ELF-1 (cell line): ENCODE measurements at regions not wholly inside any gene's neighbourhood (a gene's known extent, or its start where the extent isn't known, plus 50 kb on each side); places are given as distances from the start of the nearest gene placed in this dataset.
"Not testable (repeated sequence)": the region's sequence is repeated elsewhere in the genome, so short reads cannot be mapped to it uniquely, and the experiment has no call there.

Experiments
- DNase-seq: peaks from one replicate; pipeline ENCODE4 v3.0.0-alpha.2; 2016; ENCODE audit warnings: low read depth, low spot score

GRCh38 chr22:49659924-49660315 is 167.8 kb downstream of the BRD1 start:
- DNase-seq = no peak

GRCh38 chr22:49659281-49659923 is 168.3 kb downstream of the BRD1 start:
- no peak for DNase-seq

GRCh38 chr22:49658902-49659280 is 168.8 kb downstream of the BRD1 start:
- peak; percentile 32 for DNase-seq

- DNase-seq = no peak
These were observed 169.6 kb downstream of the BRD1 start for GRCh38 chr22:49657974-49658590.

GRCh38 chr22:49657275-49657973 is 170.2 kb downstream of the BRD1 start:
- peak; percentile 37 for DNase-seq

- DNase-seq = not testable (repeated sequence)
These were observed 170.8 kb downstream of the BRD1 start for GRCh38 chr22:49656883-49657274.

- no peak for DNase-seq
These were observed 171.3 kb downstream of the BRD1 start for GRCh38 chr22:49656291-49656851.

- DNase-seq = no peak
These were observed 172.4 kb downstream of the BRD1 start for GRCh38 chr22:49655168-49655812.

GRCh38 chr22:49650336-49651241 is 177.1 kb downstream of the BRD1 start:
- no peak for DNase-seq

- no peak for DNase-seq
These were observed 178.3 kb downstream of the BRD1 start for GRCh38 chr22:49649166-49650068.

- no peak for DNase-seq
These were observed 179.6 kb downstream of the BRD1 start for GRCh38 chr22:49648053-49648452.

GRCh38 chr22:49647627-49648026 is 180.0 kb downstream of the BRD1 start:
- DNase-seq = no peak

- no peak for DNase-seq
These were observed 180.8 kb downstream of the BRD1 start for GRCh38 chr22:49646876-49647275.

- DNase-seq = no peak
These were observed 181.7 kb downstream of the BRD1 start for GRCh38 chr22:49645791-49646550.

- DNase-seq = no peak
These were observed 182.4 kb downstream of the BRD1 start for GRCh38 chr22:49645257-49645656.

GRCh38 chr22:49643998-49644397 is 183.7 kb downstream of the BRD1 start:
- DNase-seq = no peak

- DNase-seq = no peak
These were observed 184.2 kb downstream of the BRD1 start for GRCh38 chr22:49643466-49643865.

GRCh38 chr22:49642741-49643140 is 184.9 kb downstream of the BRD1 start:
- DNase-seq = no peak

- DNase-seq = no peak
These were observed 185.3 kb downstream of the BRD1 start for GRCh38 chr22:49642331-49642730.
